GM18505 (cell line): ENCODE measurements at regions not wholly inside any gene's neighbourhood (a gene's known extent, or its start where the extent isn't known, plus 50 kb on each side); places are given as distances from the start of the nearest gene placed in this dataset.

Experiments
- ATAC-seq: cut with Tn5 transposase; IDR thresholded peaks from one replicate; pipeline ENCODE4 v1.9.1; 2021; ENCODE audit not compliant: unreplicated experiment
- POLR2A ChIP-seq: IDR thresholded peaks from 4 replicates; pipeline ENCODE4 v1.6.1; 2011; ENCODE audit warnings: borderline replicate concordance; ENCODE audit not compliant: insufficient read depth, insufficient read length; ENCODE audit errors: extremely low read depth

DNA sequence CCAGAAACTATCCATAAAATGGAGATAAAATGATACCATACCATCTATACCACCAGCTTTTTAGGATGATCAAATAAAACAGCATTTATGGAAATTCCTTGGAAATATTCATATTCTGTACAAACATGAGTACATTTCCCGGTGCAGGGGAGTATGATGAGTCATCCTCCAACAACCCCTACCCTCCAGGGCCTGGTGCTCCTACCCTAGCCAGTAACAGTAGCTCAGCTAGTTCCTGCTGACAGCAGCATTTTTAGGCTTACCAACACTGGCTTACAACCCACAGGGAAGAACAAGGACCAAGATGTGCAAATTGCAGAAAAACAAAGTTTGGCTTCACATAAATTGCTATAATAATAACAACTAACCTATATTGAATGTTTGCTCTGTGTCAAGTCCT is 406.2 kb upstream of the CADM1 start:
- no peak for ATAC-seq
- no peak for TF ChIP-seq POLR2A

DNA sequence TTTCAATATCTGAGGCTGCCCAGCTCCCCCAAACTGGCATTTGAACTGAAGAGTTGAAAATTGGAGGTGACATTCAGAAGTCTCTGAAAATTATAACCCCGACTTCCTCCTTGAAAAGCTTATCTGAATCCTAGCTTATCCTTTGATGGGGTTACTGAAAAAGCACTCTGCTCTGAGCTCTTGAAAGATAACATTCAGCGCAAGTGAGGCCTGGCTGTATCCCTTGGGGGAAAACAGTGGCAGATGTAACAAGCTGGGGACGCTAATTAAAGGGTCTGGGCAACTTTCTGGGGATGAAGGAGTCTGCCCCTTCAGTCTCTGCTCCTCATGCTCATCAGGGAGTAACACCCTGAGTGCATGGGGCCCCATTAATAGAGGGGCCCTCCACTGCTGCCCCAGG is 402.0 kb upstream of the CADM1 start:
- TF ChIP-seq POLR2A: no peak
- ATAC-seq: no peak

DNA sequence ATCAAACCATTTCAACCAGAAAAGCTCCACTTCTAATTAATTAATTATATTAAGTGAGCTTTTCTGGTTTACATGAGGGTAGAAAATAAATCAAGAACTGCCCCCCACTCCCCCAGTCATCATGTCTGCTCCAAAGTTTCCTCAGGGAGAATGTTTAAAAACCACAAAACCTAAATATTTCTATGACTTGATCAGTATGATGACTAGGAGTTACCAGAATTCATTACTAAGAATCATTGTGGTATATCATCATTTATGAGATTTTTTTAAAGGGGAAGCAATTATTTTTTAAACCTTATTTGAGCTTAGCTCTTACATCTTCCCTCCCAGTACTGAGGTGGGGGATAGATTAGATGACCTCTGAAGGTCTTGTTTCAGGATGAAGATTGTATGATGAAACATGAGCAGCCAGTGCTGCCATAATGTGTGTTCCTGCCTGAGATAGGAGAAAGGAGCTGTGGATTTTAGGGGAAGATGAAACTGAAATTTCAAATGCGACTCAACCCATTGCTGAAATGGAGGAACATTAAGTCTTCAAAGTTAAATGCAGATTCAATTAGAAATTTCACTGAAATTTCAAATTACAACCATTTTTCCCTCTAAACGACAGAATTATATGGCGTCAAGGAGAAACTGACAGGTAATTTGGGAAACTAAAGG is 401.3 kb upstream of the CADM1 start:
- TF ChIP-seq POLR2A: no peak
- no peak for ATAC-seq

DNA sequence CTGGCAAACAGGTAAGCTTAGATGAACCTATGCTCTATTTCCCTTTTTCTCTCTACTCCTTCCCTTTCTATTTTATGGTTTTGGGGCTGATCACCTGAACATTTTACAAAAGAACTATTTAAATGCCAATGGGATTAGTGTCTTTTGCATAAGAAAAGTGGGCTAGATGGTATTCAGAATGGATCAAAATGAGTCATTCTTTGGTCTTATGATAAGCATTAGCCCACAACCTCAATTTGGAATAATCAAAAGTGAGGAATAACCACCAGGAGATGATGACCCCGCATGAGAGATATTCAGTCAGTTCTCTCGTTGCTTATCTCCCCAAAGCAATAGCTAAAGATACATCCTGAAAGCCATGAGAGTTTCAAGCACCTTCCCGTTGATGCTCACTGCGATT is 399.0 kb upstream of the CADM1 start:
- ATAC-seq: no peak
- no peak for TF ChIP-seq POLR2A

DNA sequence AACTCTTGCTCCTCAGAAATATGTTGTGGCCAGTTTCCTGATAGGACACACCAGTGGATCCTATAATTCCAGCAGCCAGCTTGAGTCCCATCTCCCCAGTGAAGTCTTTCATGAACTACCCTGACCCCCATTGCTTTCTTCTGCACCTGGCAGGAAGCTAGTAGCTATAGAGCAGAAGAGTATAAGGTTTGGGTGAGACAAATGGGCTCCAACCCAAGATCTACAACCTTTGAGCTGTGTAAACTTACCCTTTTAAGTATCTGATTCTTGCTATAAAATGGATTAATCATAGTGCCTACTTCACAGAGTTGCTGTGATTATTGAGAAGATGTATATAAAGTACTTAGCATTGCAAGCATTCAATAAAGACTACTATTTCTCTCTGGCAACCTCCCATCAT is 396.9 kb upstream of the CADM1 start:
- TF ChIP-seq POLR2A: no peak
- ATAC-seq: no peak

DNA sequence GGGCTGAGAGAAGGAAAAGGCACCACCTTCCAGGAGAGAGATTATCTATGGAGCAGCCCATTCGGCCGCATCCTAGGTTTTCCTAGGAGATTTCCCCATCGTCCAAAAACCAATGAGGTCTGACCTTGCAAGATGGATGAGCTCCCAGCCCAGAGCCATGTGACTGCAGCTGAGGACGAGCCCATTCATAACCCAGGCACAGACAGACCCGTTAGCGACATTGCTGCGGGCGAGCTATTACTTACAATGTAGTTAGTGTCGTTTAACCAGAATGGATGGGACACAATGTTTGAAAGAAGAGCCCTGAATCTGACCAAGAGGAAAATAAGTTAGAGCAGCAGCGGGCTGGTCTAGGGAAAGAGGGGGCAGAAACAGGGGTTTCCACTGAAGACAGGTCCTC is 395.9 kb upstream of the CADM1 start:
- ATAC-seq: no peak
- no peak for TF ChIP-seq POLR2A

DNA sequence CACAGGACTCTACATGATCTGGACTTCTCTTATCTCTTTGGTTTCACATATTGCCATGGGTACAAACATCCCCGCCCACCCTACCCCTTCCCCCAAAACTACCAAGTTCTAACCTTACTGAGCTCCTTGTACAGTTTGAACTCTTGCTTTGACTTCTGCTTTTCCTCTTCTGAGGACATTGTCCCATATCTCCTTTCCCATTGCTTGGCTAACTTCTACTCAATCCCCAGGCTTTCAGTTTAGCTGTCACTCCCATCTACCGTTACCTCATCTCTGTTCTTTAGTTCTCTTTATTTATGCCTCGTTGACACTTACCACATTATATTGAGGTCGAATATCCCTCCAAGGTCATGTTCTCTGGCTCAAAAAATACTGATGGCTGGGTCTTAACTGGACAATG is 393.5 kb upstream of the CADM1 start:
- no peak for TF ChIP-seq POLR2A
- no peak for ATAC-seq

DNA sequence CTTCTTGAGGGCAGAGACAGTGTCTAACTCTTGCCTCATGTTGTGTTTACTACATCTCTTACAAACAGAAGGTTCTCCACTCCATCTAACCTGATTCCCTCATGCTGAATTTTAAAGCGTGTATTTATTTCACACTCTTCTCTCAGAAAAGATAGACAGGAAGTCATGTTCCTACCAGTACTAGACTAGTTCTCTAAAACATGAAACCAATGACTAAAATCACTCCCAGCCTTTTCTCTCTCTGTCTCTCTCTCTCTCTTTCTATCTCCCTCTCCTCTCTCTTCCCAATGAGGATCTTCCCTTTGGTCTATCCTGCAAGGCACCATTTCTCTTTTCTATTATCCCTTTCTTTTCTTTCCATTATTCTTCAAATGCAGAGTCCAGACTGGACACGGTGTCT is 391.9 kb upstream of the CADM1 start:
- ATAC-seq: no peak
- no peak for TF ChIP-seq POLR2A

DNA sequence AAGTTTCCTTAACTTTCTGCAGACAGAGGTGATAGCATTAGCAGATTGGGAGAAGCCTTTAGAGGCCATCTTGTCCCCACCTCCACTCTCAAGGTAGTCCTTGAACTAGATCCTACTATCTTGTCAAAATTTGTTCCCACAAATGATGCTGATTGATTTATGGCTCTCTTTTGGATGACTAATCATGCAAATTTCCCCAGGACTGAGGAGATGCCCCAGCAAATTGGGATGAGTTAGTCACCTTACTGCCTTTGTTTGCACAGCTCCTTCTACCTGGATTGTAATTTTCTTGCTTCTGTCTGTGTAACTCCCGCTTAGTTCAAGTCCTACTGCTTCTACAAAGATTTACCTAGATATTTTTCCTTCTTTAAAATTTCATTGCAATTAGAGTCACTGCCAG is 391.4 kb upstream of the CADM1 start:
- ATAC-seq: no peak
- no peak for TF ChIP-seq POLR2A

DNA sequence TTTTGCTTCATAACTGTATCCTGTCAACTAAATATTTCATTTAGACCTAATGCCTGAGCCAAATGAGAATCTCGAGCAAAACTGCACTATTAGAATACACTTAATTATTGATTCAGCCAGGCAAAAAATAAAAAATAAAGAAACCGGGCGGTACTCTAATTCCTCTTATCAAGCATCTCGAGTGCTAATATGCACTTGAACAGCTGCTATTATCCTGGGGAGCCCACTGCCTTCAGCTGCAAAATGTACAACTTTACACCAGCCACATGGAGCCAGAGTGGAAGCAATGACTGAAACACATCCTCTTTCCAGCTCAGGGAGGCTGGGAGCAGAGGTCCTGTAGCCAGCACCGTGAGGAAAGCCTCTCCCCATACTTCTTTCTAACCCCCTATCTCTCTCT is 390.0 kb upstream of the CADM1 start:
- ATAC-seq: no peak
- TF ChIP-seq POLR2A: no peak

DNA sequence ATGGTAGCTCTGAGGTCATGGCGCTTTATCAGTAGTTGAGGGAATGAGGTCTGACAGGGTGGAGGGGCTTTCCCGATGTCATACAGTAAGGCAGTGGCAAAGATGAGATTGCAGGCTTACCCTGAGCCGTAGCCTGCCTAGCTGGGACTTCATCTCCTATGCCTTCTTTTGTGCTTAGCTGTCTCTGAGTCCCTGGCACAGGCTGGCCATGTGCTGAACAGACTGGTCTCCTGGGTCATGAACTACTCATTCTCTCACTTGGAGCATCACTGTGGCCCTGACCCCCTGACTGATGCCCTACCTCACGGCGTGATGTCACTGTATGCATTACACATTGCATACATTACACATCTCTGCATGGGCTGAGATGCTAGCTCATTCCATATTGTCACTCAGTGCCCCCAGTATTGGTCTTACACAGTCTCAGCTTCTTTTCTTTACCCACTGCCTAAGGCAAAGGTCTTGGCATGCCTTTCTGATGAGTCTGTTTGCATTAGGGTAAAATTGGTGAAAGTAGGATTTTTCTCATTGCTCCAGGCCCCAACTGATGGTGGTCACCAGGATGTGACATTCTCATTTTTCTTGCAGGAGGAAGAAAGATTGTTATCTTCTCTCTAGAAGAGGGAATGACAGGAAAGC is 389.4 kb upstream of the CADM1 start:
- no peak for TF ChIP-seq POLR2A
- ATAC-seq: no peak

DNA sequence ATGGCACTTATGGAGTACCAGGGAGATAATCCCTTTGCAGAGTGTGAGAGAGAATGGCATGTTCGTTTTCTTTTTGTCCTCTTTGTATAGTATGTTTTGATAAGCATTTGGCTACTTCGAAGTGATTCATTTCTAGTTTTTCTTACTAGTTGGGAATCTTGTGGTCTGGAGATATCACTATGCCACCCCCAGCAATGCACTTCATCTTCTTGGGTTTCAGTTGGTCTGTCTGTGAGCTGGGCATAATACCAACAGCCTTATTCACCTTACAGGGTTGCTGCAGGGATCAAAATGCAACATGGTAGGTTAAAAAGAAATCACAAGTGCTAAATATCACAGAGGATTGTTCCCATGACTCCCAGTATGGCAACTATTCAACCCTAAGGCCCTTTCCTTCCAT is 387.8 kb upstream of the CADM1 start:
- ATAC-seq: no peak
- TF ChIP-seq POLR2A: no peak

DNA sequence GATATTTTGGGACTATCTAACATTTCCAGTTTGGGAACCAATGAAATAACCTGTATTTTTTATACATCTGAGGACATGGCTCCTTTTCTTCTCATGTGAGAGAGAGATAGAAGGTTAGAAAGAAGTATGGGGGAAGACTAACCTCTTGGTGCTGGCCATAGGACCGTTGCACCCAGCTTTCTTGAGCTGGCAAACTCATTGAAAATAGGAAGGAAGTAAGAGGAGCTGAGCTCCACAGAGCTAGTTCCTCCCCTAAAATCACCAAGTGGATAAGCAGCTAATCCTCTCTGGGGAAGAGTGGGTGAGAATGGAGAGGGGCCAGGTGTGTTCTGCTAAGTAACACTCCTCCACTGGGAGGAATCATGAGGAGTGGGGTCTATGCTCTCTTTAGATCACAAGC is 387.4 kb upstream of the CADM1 start:
- no peak for TF ChIP-seq POLR2A
- no peak for ATAC-seq

DNA sequence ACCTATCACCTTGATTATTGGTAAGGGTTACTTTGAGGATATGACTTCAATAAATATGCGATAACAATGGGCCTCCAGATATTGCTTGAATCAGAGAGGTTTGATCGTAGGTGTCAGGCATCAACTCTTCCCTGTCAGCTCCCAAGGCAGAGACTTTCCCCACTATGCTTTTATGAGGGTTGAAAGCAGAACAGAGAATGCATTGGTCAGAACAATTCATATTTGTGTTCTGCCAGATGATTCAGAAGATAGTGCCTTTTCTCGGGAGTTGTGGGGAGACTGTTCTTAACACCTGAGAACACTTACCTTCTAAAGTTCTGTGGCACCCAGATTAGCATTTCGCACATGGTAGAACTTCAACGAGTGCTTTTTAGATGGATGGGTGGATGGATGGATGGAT is 386.3 kb upstream of the CADM1 start:
- no peak for ATAC-seq
- TF ChIP-seq POLR2A: no peak

DNA sequence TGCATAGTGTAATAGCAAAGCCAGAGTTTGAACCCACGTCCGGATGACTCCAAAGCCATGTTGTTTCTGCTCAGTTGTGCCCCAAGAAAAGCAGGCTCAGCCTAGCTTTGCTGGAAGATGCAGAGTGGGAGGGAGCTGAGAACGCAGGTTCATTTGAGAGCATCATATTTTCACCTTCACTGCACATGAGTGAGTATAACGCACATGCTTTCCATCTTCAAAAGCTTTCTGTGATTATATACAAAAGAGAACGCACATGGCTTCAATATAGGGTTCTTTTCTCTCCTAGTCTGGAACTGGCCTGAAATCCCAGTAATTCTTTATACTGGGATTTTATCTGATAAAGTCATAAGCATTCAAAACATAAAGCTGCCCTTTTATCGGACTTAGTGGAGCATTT is 385.5 kb upstream of the CADM1 start:
- ATAC-seq: no peak
- TF ChIP-seq POLR2A: no peak
